ENCODE measurements at regions not wholly inside any gene's neighbourhood (a gene's known extent, or its start where the extent isn't known, plus 50 kb on each side); places are given as distances from the start of the nearest gene placed in this dataset.

DNA sequence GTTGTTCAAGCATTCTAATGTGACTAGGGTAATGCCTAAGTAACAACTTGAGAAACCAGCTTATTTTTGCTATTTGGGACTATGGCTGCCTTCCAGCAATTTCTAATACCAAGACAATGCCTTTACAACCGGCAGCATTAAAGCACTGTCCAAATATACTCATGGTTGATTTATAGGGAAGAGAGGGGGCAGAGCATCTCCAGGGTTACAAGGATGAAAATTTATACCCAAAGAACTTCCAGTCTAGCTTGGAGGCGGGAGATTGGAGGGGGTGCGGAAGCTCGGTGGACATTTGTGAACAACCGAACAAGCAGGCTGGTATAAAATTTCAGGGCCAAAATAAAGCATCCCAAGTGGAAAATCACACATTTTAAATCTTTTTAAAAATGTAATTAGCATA, 79.4 kb upstream of the FOXN2 start:
- DNase-seq = no peak
- intact Hi-C loops (cut with DNase I) = no loop called here
- no peaks in the 10 kb centered on the region for H3K9me3 ChIP-seq
- TF ChIP-seq EP300 (IDR thresholded peaks at IDR 0.05) = no peak
- TF ChIP-seq, protein P1, sequence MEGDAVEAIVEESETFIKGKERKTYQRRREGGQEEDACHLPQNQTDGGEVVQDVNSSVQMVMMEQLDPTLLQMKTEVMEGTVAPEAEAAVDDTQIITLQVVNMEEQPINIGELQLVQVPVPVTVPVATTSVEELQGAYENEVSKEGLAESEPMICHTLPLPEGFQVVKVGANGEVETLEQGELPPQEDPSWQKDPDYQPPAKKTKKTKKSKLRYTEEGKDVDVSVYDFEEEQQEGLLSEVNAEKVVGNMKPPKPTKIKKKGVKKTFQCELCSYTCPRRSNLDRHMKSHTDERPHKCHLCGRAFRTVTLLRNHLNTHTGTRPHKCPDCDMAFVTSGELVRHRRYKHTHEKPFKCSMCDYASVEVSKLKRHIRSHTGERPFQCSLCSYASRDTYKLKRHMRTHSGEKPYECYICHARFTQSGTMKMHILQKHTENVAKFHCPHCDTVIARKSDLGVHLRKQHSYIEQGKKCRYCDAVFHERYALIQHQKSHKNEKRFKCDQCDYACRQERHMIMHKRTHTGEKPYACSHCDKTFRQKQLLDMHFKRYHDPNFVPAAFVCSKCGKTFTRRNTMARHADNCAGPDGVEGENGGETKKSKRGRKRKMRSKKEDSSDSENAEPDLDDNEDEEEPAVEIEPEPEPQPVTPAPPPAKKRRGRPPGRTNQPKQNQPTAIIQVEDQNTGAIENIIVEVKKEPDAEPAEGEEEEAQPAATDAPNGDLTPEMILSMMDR (IDR thresholded peaks at IDR 0.05) = no peak
- no peak for TF ChIP-seq POLR2A (IDR thresholded peaks at IDR 0.05)
- H3K27ac ChIP-seq = no peak overlapping the region
- no peaks in the 10 kb centered on the region for H3K36me3 ChIP-seq
- WGBS, 3 donors = 62 to 70% (median 67%) methylated on average over 5 of the region's 5 CpGs
- H3K4me1 ChIP-seq (ENCODE audit: insufficient read depth) = no peaks in the 10 kb centered on the region
- H3K27me3 ChIP-seq = no peaks in the 10 kb centered on the region
- no peak overlapping the region for H3K4me3 ChIP-seq

GRCh38 chr2:48238381-48238780, 76.1 kb upstream of the FOXN2 start:
- H3K36me3 ChIP-seq = no peaks in the 10 kb centered on the region
- H3K9me3 ChIP-seq = no peaks in the 10 kb centered on the region
- TF ChIP-seq, protein P1 (IDR thresholded peaks at IDR 0.05) = no peak
- TF ChIP-seq POLR2A (IDR thresholded peaks at IDR 0.05) (no peak), EP300 (IDR thresholded peaks at IDR 0.05) (no peak)
- H3K27me3 ChIP-seq = no peaks in the 10 kb centered on the region
- H3K27ac ChIP-seq = no peak overlapping the region
- H3K4me1 ChIP-seq (ENCODE audit: insufficient read depth) = no peaks in the 10 kb centered on the region
- intact Hi-C loops (cut with DNase I) = no loop called here
- DNase-seq = no peak
- 84 to 94% (median 91%) methylated on average over 4 of the region's 4 CpGs for WGBS, 3 donors
- no peak overlapping the region for H3K4me3 ChIP-seq

GRCh38 chr2:48240912-48241311, 73.6 kb upstream of the FOXN2 start:
- Histone ChIP-seq H3K9me3 (no peaks in the 10 kb centered on the region), H3K4me1 (ENCODE audit: insufficient read depth) (no peaks in the 10 kb centered on the region), H3K27ac (no peak overlapping the region), H3K36me3 (no peaks in the 10 kb centered on the region), H3K27me3 (no peaks in the 10 kb centered on the region), H3K4me3 (no peak overlapping the region)
- WGBS, 3 donors = 67 to 73% (median 70%) methylated on average over 9 of the region's 9 CpGs
- no peak for DNase-seq
- TF ChIP-seq, protein P1 (IDR thresholded peaks at IDR 0.05) = no peak
- TF ChIP-seq POLR2A (IDR thresholded peaks at IDR 0.05) (no peak), EP300 (IDR thresholded peaks at IDR 0.05) (no peak)
- intact Hi-C loops (cut with DNase I) = no loop called here

- TF ChIP-seq, protein P1 (IDR thresholded peaks at IDR 0.05) = no peak
- TF ChIP-seq EP300 (IDR thresholded peaks at IDR 0.05) (no peak), POLR2A (IDR thresholded peaks at IDR 0.05) (no peak)
Observed at GRCh38 chr2:48247206-48247605, 67.3 kb upstream of the FOXN2 start.

More at GRCh38 chr2:48247206-48247605, 67.3 kb upstream of the FOXN2 start:
- Histone ChIP-seq H3K4me3 (no peak overlapping the region), H3K36me3 (no peaks in the 10 kb centered on the region), H3K27ac (no peak overlapping the region), H3K9me3 (no peaks in the 10 kb centered on the region), H3K4me1 (ENCODE audit: insufficient read depth) (peaks cover 7% of the 10 kb centered on the region), H3K27me3 (no peaks in the 10 kb centered on the region)
- 89 to 91% (median 89%) methylated on average over 5 of the region's 5 CpGs for WGBS, 3 donors
- DNase-seq = no peak
- intact Hi-C loops (cut with DNase I) = no loop called here

All from ovary (tissue), 7 donors.